ENCODE measurements at regions not wholly inside any gene's neighbourhood (a gene's known extent, or its start where the extent isn't known, plus 50 kb on each side); places are given as distances from the start of the nearest gene placed in this dataset.

GRCh38 chrX:25762656-25763055, 375.5 kb upstream of the MAGEB18 start:
- TF ChIP-seq EP300 (IDR thresholded peaks at IDR 0.05; ENCODE audit: borderline replicate concordance in 1 of 2, low read depth in 2 of 2, low read length in 2 of 2) (no peak), RXRA (IDR thresholded peaks at IDR 0.05; ENCODE audit: insufficient read depth, low read depth, low read length) (no peak), CTCF (IDR thresholded peaks at IDR 0.05; ENCODE audit: control extremely low read depth in 1 of 3, insufficient read depth in 1 of 3, low read depth in 1 of 3, low read length in 3 of 3) (no peak), JUN (IDR thresholded peaks at IDR 0.05; ENCODE audit: low read depth, low read length) (no peak), FOSL1 (IDR thresholded peaks at IDR 0.05; ENCODE audit: insufficient read depth, low read depth, low read length) (no peak), POLR2A (IDR thresholded peaks at IDR 0.05; ENCODE audit: control extremely low read depth in 1 of 2, low read depth in 2 of 2, low read length in 2 of 2) (no peak), SRF (IDR thresholded peaks at IDR 0.05; ENCODE audit: low read depth, low read length) (no peak), CREB1 (IDR thresholded peaks at IDR 0.05) (no peak), ATF2 (IDR thresholded peaks at IDR 0.05; ENCODE audit: low read length) (no peak)
